AG04449 (cell line): ENCODE measurements at regions not wholly inside any gene's neighbourhood (a gene's known extent, or its start where the extent isn't known, plus 50 kb on each side); places are given as distances from the start of the nearest gene placed in this dataset.

ENCODE experiments used
- CTCF ChIA-PET: fragments of 350-600 bp; formaldehyde crosslinking; extraction: SDS; loops from one replicate; lab custom pipeline; 2021; ENCODE audit warnings: antibody characterized with exemption; lab: Yijun Ruan, JAX
- POLR2A ChIA-PET: fragments of 400-600, 350-600 bp; formaldehyde crosslinking; extraction: SDS; loops from one replicate; lab custom pipeline; 2020; ENCODE audit warnings: antibody characterized with exemption, inconsistent platforms; lab: Yijun Ruan, JAX
- DNase-seq: peaks from one replicate; pipeline ENCODE4 v3.0.0-alpha.2; 2010; ENCODE audit warnings: low read depth, low spot score
- H3K4me3 ChIP-seq: 2 replicates; pipeline ENCODE4 v1.5.1; 2011; ENCODE audit warnings: low read depth, mild to moderate bottlenecking, control low read depth, low read length
- TF ChIP-seq, protein P1 (sequence below): IDR thresholded peaks from one replicate; pipeline ENCODE4 v1.5.1; 2011; ENCODE audit warnings: mild to moderate bottlenecking, moderate library complexity, low read length, control low read depth, inconsistent platforms; ENCODE audit not compliant: insufficient read depth; ENCODE audit errors: missing control alignments

DNA sequence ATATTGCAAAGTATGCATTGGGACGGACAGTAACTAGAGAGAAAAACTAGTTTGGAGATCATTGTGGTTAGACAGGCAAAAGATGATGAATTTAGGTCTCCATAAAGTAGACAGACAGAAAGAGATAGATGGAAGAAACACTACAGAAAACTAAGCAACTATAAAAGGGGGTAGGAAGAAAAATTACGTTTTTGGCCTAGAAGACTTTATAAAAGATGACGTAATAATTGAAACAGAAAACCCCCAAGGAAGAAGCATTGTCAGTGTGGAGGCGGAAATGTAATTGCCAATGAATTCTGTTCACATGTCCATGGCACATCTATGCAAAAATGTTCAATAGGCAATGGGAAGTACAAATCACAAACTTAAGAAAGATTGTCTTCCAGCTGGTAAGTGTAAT lies 1211.5 kb upstream of the ZEB2 start:
- ChIA-PET CTCF (no interaction called here), POLR2A (no interaction called here)
- TF ChIP-seq, protein P1, sequence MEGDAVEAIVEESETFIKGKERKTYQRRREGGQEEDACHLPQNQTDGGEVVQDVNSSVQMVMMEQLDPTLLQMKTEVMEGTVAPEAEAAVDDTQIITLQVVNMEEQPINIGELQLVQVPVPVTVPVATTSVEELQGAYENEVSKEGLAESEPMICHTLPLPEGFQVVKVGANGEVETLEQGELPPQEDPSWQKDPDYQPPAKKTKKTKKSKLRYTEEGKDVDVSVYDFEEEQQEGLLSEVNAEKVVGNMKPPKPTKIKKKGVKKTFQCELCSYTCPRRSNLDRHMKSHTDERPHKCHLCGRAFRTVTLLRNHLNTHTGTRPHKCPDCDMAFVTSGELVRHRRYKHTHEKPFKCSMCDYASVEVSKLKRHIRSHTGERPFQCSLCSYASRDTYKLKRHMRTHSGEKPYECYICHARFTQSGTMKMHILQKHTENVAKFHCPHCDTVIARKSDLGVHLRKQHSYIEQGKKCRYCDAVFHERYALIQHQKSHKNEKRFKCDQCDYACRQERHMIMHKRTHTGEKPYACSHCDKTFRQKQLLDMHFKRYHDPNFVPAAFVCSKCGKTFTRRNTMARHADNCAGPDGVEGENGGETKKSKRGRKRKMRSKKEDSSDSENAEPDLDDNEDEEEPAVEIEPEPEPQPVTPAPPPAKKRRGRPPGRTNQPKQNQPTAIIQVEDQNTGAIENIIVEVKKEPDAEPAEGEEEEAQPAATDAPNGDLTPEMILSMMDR = no peak
- no peak for DNase-seq
- no peak overlapping the region for H3K4me3 ChIP-seq

DNA sequence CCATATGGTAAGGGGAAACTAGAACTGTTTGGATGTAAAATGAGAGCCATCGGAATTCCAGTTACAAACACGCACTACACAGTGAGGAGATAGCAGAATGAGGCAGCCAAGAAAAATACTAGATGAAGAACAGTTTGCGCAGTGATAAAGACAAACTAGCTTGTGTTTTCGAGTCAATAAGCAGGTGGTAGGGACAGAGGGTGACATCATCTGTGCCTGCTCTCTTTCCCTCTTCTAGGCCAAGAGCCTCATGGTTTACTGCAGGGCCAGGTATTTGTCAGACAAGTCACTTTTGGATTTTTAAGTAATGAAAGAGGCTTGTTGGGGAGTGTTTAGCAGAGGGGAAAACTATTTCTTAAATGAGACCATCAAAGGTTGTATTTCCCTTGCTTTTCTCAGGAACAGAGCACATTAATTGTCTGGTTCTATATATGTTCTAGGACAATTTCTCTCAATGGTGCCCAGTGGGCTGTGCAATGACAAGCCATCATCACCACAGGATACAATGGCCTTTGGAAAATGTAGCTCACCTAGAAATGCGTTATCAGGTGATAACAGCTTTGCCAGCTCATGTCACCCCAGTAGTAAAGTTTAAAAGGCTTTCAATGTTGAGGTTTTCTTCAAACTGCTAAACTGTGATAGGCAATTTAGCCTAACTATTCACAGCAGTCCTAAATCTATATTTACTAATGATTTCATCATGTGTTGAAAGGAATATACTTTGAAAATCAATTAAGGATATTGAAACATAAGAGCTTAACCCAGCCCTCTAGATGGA lies 1210.3 kb upstream of the ZEB2 start:
- ChIA-PET POLR2A (no interaction called here), CTCF (no interaction called here)
- TF ChIP-seq, protein P1 = no peak
- H3K4me3 ChIP-seq = no peak overlapping the region
- no peak for DNase-seq

DNA sequence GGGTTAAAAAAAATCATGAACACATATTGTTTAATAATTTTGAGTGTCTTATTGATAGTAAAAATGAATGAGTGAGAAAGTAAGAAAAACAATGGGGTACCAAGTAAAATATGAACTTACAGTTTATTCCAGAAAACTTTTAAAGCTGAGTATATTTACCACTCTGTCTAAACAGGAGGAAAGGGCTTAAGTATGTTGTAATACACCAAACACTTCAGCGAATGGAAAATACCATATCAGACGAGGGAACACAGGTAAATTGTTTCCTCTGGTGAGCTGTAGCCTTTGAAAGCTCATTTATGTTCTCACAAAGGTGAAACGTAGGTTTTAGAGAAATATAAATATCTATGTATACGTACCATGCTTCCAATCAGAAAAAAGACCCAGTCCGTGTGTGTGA lies 1209.6 kb upstream of the ZEB2 start:
- TF ChIP-seq, protein P1 = no peak
- ChIA-PET POLR2A (no interaction called here), CTCF (interaction anchor here (1.1 kb wide), 1 partner anchor 1226 kb away, joined by 3 read pairs; no protein-coding TSS in a partner anchor)
- DNase-seq = no peak
- no peak overlapping the region for H3K4me3 ChIP-seq

DNA sequence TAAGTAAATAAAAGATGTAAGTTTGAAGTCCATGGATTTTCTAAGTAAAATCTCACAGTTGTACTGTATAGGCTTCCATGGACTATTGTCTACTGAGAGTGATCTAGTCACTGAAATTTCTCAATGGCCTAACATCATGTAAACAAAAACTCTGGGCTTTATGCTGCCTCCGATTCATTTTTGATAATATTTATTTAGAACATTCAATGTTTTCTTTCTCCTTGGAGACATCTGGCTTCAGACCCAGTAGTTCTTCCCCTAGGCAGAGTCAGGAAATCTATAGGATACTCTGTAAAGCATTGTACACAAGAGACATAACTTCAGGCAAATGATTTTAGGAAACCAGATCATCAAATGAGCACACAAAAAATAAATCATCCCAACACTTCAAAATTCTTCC lies 1208.6 kb upstream of the ZEB2 start:
- TF ChIP-seq, protein P1 = no peak
- no peak for DNase-seq
- POLR2A ChIA-PET = no interaction called here
- H3K4me3 ChIP-seq = no peak overlapping the region
- CTCF ChIA-PET = interaction anchor here (1.1 kb wide), 1 partner anchor 1225 kb away, joined by 3 read pairs; no protein-coding TSS in a partner anchor

DNA sequence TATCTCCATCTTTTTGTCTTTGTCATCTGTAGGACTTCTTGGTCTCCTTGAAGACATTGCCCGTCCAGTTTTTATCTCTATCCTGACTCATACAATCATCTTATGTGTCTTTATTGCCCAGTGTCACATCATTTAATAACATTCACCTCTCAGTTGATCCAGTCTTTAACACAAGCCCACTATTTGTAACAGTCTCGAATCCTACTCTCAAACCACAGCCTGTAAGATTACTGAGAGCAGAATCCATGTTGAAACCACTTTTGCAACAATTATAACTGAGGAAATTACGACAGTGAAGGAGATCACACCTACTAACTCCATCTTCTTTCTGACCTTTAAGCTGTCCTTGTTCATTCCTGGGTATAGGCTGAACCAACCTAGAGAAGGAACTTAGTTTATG lies 1206.0 kb upstream of the ZEB2 start:
- ChIA-PET CTCF (interaction anchor here (0.7 kb wide), 1 partner anchor 8 kb away, joined by 3 read pairs; no protein-coding TSS in a partner anchor), POLR2A (no interaction called here)
- DNase-seq = no peak
- no peak overlapping the region for H3K4me3 ChIP-seq
- TF ChIP-seq, protein P1 = no peak

DNA sequence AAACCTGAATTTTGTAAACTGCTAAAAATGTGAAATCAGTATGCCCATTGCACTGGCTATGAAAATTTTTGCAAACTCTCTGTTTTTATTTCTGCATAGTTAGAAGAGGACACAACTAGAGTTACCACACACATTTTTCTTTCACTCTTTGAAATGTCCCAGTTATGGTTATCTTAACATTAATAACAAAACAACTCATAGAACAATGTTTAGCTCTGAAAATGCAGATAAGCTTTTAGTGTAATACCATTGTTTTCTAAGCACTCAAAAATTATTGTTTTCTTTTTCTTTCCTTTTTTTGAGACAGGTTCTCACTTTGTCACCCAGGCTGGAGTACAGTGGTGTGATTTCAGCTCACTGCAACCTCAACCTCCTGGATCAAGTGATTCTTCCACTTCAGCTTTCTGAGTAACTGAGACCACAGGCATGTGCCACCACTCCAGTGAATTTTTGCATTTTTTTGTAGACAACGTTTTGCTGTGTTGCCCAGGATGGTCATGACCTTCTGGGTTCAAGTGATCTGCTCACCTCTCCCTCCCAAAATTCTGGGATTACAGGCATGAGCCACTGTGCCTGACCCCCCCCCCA lies 1204.5 kb upstream of the ZEB2 start:
- POLR2A ChIA-PET = no interaction called here
- H3K4me3 ChIP-seq = no peak overlapping the region
- DNase-seq = no peak
- CTCF ChIA-PET = no interaction called here
- TF ChIP-seq, protein P1 = no peak
